Kidney glomerular epithelial cell (primary cell): ENCODE measurements at regions not wholly inside any gene's neighbourhood (a gene's known extent, or its start where the extent isn't known, plus 50 kb on each side); places are given as distances from the start of the nearest gene placed in this dataset.
A peak's percentile ranks its signal among the peaks of the same experiment; 100 is the strongest.

Source experiments
- DNase-seq: peaks from one replicate; lab custom pipeline; 2025; lab: John Stamatoyannopoulos, UW

- DNase-seq, result peak; percentile 64
Measured at GRCh38 chr9:110058304-110058953, 149.5 kb downstream of the C9orf152 start.

GRCh38 chr9:110059461-110059860, 148.5 kb downstream of the C9orf152 start:
- DNase-seq, result no peak

- no peak for DNase-seq
Measured at GRCh38 chr9:110064803-110065202, 143.2 kb downstream of the C9orf152 start.

GRCh38 chr9:110065532-110065931, 142.4 kb downstream of the C9orf152 start:
- DNase-seq, result no peak

GRCh38 chr9:110066929-110067716, 140.8 kb downstream of the C9orf152 start:
- DNase-seq, result no peak

GRCh38 chr9:110068212-110068611, 139.7 kb downstream of the C9orf152 start:
- DNase-seq, result no peak

GRCh38 chr9:110069326-110070248, 138.4 kb downstream of the C9orf152 start:
- no peak for DNase-seq

GRCh38 chr9:110072597-110073355, 135.2 kb downstream of the C9orf152 start:
- no peak for DNase-seq

GRCh38 chr9:110073356-110073905, 134.5 kb downstream of the C9orf152 start:
- DNase-seq, result no peak

- DNase-seq, result peak; percentile 74
Measured at GRCh38 chr9:110076894-110077725, 130.8 kb downstream of the C9orf152 start.

GRCh38 chr9:110077925-110078324, 130.0 kb downstream of the C9orf152 start:
- no peak for DNase-seq

- DNase-seq, result no peak
Measured at GRCh38 chr9:110078604-110079003, 129.4 kb downstream of the C9orf152 start.

- no peak for DNase-seq
Measured at GRCh38 chr9:110081395-110081794, 126.6 kb downstream of the C9orf152 start.

- no peak for DNase-seq
Measured at GRCh38 chr9:110083866-110084265, 124.1 kb downstream of the C9orf152 start.

- no peak for DNase-seq
Measured at GRCh38 chr9:110086537-110086936, 121.4 kb downstream of the C9orf152 start.

- DNase-seq, result no peak
Measured at GRCh38 chr9:110087605-110088004, 120.4 kb downstream of the C9orf152 start.

GRCh38 chr9:110088099-110088498, 119.9 kb downstream of the C9orf152 start:
- no peak for DNase-seq

- DNase-seq, result no peak
Measured at GRCh38 chr9:110089681-110090370, 118.1 kb downstream of the C9orf152 start.

GRCh38 chr9:110092792-110093191, 115.2 kb downstream of the C9orf152 start:
- DNase-seq, result no peak

- DNase-seq, result no peak
Measured at GRCh38 chr9:110093417-110093816, 114.5 kb downstream of the C9orf152 start.
